Esophagus mucosa (tissue), 1 donor: ENCODE measurements at regions not wholly inside any gene's neighbourhood (a gene's known extent, or its start where the extent isn't known, plus 50 kb on each side); places are given as distances from the start of the nearest gene placed in this dataset.
"Not testable (repeated sequence)": the region's sequence is repeated elsewhere in the genome, so short reads cannot be mapped to it uniquely, and the experiment has no call there.

Experiments used
- ATAC-seq: fragments of 200-7000 bp; cut with Tn5 transposase; one replicate; pipeline ENCODE4 v1.9.1; 2020
- donor health status: DM: yes; HTN: yes; CAD: no.

GRCh38 chr12:114838480-114838879 is 154.5 kb upstream of the TBX3 start:
- ATAC-seq: no peak

GRCh38 chr12:114836609-114837008 is 152.6 kb upstream of the TBX3 start:
- no peak for ATAC-seq

GRCh38 chr12:114835031-114835430 is 151.1 kb upstream of the TBX3 start:
- no peak for ATAC-seq

DNA sequence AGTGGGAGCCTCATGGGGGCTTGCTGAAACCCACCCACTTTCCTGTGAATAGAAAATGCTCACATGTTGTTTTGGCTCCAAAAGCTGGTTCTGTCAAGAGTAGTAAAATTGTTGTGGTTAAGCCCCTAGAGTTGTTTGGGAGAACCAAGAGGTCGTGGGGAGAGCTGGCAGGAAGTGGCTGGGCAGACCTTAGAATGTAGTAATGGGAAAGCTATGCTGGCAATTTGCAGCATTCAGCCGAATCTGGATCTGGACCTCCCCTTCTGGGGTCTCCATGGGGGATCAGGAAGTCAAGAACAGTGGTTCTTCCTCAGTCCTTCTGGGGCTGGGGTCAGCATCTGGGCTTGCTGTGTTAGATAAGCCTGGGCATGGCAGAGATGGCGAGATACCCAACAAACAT is 150.6 kb upstream of the TBX3 start:
- no peak for ATAC-seq

- no peak for ATAC-seq
Measured at GRCh38 chr12:114829833-114830232, 145.9 kb upstream of the TBX3 start.

DNA sequence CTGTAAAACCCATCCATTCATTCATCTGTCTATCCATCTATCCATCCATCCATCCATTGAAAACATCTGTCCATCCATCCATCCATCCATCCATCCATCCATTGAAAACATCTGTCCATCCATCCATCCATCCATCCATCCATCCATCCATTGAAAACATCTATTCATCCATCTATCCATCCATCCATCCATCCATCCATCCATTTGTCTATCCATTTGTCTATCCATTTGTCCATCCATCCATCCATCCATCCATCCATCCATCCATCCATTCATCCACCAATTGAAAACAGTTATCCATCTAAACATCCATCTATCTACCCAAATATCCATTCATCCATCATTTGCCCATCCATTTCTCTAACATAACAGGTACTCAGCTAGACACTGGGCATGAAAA is 145.3 kb upstream of the TBX3 start:
- ATAC-seq: not testable (repeated sequence)

- no peak for ATAC-seq
Measured at GRCh38 chr12:114827461-114827860, 143.5 kb upstream of the TBX3 start.

GRCh38 chr12:114826244-114826643 is 142.3 kb upstream of the TBX3 start:
- ATAC-seq: no peak

- no peak for ATAC-seq
Measured at GRCh38 chr12:114823724-114824123, 139.7 kb upstream of the TBX3 start.

DNA sequence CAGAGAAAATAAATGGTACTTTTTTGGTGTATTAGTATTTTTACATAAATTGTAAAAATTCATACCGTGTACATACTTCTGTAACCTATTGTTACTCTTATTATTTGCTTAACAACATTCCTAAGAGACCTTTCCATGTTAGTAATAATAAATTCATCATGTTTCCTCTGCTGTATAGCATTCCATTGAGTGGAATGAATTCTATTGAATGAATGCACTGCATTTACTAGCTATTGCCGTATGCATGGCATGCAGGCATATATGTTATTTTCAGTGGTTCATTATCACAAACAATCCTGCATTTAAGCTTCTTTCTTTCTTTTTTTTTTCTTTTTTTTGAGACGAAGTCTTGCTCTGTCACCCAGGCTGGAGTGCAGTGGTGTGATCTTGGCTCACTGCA is 137.6 kb upstream of the TBX3 start:
- ATAC-seq: no peak

- no peak for ATAC-seq
Measured at GRCh38 chr12:114820796-114821195, 136.8 kb upstream of the TBX3 start.

DNA sequence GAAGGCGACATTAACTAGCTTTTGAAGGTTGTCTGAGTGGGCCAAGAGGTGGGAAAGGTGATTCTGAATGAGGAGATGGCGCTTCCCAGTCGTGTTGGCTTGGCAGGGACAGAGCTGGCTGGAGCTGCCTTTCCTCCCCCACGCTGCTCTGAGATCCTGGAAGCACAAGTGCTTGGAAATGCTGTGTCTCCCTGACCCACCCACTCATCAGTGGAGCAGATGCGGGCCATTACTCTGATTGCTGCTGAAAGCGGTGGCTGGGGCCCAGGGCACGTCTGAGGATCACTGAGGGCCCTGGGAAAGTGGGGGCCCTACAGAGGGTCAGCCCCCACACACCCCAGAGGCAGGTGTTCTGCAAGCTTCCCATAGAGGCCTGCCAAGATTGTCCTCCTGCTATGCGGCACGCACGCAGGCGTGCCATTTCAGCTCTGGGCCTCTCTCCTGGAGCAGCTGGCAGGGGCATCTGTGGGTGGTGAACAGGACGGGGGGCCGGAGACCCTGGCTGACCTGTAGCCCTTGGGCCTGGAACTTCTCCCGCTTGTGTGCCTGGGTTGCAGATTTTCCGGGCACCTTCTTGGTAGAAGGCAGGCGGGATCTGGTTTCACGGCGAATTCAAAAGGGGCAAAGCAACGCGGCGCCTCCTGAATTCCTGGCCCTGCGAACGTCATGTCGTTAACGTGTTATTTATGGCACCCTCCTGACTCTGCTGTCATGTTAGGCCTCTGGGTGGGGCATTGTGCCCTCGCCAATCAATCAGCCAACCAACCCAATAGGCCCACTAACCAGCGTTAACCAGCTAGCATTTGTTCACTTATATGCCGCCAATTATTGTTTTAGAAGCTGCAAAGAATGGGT is 133.8 kb upstream of the TBX3 start:
- no peak for ATAC-seq

GRCh38 chr12:114815026-114815795 is 131.2 kb upstream of the TBX3 start:
- no peak for ATAC-seq

- ATAC-seq: no peak
Measured at GRCh38 chr12:114812858-114813761, 129.1 kb upstream of the TBX3 start.

GRCh38 chr12:114812384-114812783 is 128.4 kb upstream of the TBX3 start:
- no peak for ATAC-seq

- no peak for ATAC-seq
Measured at GRCh38 chr12:114809097-114809496, 125.1 kb upstream of the TBX3 start.

GRCh38 chr12:114801381-114801780 is 117.4 kb upstream of the TBX3 start:
- ATAC-seq: not testable (repeated sequence)

DNA sequence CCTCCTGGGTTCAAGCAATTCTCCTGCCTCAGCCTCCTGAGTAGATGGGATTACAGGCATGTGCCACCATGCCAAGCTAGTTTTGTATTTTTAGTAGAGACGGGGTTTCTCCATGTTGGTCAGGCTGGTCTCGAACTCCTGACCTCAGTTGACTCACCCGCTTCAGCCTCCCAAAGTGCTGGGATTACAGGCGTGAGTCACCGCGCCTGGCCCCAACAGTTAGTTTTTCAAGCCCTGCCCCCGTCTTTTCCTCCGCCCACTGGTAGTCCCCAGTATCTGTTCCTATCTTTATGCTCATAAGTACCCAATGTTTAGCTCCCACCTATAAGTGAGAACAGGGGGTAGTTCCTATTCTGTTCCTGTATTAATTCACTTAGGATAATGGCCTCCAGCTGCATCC is 116.6 kb upstream of the TBX3 start:
- ATAC-seq: not testable (repeated sequence)

GRCh38 chr12:114799574-114800487 is 115.9 kb upstream of the TBX3 start:
- peak; percentile 31 for ATAC-seq

DNA sequence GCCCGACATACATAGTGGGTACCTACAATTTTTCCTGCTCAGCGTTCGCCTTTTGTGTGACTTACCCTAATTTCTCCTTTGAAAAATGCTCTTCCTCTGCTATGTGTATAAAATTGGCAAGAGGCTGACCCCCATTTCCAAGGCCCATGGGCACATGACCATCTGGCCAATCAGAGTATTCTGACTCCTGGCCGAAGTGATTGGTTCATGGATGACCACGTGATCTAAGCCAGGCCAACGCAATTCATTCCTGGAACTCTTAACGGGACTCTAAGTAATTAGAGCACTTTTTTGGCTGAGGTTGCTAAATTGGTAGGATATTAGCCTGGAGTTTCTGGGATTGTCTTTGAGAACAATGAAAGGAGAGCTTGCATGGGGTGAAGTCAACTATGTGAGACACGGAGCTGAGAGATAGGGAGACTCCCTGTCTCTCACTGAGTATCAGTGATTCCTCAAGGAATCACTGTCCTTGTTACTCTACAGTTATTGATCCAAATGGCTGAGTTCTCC is 110.1 kb upstream of the TBX3 start:
- no peak for ATAC-seq

GRCh38 chr12:114790276-114790675 is 106.3 kb upstream of the TBX3 start:
- no peak for ATAC-seq

- no peak for ATAC-seq
Measured at GRCh38 chr12:114789821-114790220, 105.8 kb upstream of the TBX3 start.
